Neural cell (in vitro differentiated cells): ENCODE measurements at regions not wholly inside any gene's neighbourhood (a gene's known extent, or its start where the extent isn't known, plus 50 kb on each side); places are given as distances from the start of the nearest gene placed in this dataset.

Experiments used
- POLR2AphosphoS5 ChIP-seq: IDR thresholded peaks from 2 replicates; pipeline ENCODE4 v1.6.1; 2012
- TAF1 ChIP-seq: IDR thresholded peaks from 2 replicates; pipeline ENCODE4 v1.6.1; 2012; ENCODE audit warnings: low read depth
- TF ChIP-seq, protein P1 (sequence below): fragments of 450-650 bp; IDR thresholded peaks from 2 replicates; pipeline ENCODE4 v1.5.1; 2014; ENCODE audit warnings: antibody characterized with exemption, mild to moderate bottlenecking, moderate library complexity; ENCODE audit not compliant: poor library complexity, severe bottlenecking
- TF ChIP-seq, protein P2 (sequence below): IDR thresholded peaks from 2 replicates; pipeline ENCODE4 v1.6.1; 2012; ENCODE audit warnings: borderline replicate concordance

DNA sequence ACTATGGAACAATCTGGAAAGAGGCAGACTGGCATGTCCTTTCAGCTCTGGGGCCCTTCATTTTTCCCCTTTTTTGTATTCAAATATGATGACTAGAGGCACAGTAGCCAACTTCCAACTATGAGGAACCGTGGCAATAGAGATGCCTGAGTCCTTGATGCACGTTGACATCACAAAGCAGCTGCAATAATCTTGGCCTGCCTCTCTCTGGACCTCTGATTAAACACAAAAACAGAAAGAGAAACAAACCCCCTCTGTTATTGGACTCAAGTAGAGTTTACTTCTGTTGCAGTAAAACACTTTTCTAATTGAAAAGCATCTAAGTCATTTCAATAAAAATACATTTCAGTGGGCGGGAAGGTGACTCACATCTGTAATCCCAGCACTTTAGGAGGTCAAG lies 122.2 kb upstream of the GRAMD2B start:
- TF ChIP-seq, protein P1, sequence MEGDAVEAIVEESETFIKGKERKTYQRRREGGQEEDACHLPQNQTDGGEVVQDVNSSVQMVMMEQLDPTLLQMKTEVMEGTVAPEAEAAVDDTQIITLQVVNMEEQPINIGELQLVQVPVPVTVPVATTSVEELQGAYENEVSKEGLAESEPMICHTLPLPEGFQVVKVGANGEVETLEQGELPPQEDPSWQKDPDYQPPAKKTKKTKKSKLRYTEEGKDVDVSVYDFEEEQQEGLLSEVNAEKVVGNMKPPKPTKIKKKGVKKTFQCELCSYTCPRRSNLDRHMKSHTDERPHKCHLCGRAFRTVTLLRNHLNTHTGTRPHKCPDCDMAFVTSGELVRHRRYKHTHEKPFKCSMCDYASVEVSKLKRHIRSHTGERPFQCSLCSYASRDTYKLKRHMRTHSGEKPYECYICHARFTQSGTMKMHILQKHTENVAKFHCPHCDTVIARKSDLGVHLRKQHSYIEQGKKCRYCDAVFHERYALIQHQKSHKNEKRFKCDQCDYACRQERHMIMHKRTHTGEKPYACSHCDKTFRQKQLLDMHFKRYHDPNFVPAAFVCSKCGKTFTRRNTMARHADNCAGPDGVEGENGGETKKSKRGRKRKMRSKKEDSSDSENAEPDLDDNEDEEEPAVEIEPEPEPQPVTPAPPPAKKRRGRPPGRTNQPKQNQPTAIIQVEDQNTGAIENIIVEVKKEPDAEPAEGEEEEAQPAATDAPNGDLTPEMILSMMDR, result no peak
- TF ChIP-seq POLR2AphosphoS5 (no peak), TAF1 (no peak)
- TF ChIP-seq, protein P2, sequence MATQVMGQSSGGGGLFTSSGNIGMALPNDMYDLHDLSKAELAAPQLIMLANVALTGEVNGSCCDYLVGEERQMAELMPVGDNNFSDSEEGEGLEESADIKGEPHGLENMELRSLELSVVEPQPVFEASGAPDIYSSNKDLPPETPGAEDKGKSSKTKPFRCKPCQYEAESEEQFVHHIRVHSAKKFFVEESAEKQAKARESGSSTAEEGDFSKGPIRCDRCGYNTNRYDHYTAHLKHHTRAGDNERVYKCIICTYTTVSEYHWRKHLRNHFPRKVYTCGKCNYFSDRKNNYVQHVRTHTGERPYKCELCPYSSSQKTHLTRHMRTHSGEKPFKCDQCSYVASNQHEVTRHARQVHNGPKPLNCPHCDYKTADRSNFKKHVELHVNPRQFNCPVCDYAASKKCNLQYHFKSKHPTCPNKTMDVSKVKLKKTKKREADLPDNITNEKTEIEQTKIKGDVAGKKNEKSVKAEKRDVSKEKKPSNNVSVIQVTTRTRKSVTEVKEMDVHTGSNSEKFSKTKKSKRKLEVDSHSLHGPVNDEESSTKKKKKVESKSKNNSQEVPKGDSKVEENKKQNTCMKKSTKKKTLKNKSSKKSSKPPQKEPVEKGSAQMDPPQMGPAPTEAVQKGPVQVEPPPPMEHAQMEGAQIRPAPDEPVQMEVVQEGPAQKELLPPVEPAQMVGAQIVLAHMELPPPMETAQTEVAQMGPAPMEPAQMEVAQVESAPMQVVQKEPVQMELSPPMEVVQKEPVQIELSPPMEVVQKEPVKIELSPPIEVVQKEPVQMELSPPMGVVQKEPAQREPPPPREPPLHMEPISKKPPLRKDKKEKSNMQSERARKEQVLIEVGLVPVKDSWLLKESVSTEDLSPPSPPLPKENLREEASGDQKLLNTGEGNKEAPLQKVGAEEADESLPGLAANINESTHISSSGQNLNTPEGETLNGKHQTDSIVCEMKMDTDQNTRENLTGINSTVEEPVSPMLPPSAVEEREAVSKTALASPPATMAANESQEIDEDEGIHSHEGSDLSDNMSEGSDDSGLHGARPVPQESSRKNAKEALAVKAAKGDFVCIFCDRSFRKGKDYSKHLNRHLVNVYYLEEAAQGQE, result no peak
